PC-9 (cell line): ENCODE measurements at regions not wholly inside any gene's neighbourhood (a gene's known extent, or its start where the extent isn't known, plus 50 kb on each side); places are given as distances from the start of the nearest gene placed in this dataset.
A peak's percentile ranks its signal among the peaks of the same experiment; 100 is the strongest.

ENCODE experiments used
- BruUV-seq: library from RNA; stranded (reverse); fragments of 400-500 nt; replicated peaks from 2 replicates; lab custom pipeline; 2021; lab: Mats Ljungman, UMichigan
- CTCF ChIA-PET: fragments of 300-600 bp; sonication (Branson Sonifier 250); formaldehyde crosslinking; loops from one replicate; lab custom pipeline; 2022; ENCODE audit warnings: antibody characterized with exemption; lab: Charles Lee
- POLR2A ChIA-PET: fragments of 300-600 bp; sonication (Branson Sonifier 250); formaldehyde crosslinking; loops from one replicate; lab custom pipeline; 2022; ENCODE audit warnings: antibody characterized with exemption; ENCODE audit not compliant: unreplicated experiment; lab: Charles Lee
- DNase-seq, 2 experiments: peaks; one replicate each; pipeline versions ENCODE4 v3.0.0 to v3.0.0-alpha.2; 2015 to 2022; ENCODE audit warnings: mixed read lengths in 1 of 2
- H2AFZ ChIP-seq: fragments of 200-600 bp; sonication (generic); 2 replicates; pipeline ENCODE4 v1.8.1; 2017; ENCODE audit warnings: antibody characterized with exemption
- H3F3A ChIP-seq: fragments of 200-600 bp; sonication (generic); 2 replicates; pipeline ENCODE4 v1.8.1; 2017; ENCODE audit warnings: antibody characterized with exemption, mild to moderate bottlenecking, low read depth; ENCODE audit not compliant: insufficient read depth
- H3K27ac ChIP-seq: fragments of 200-600 bp; sonication (generic); 2 replicates; pipeline ENCODE4 v1.6.1; 2016; ENCODE audit warnings: mixed run types
- H3K27me3 ChIP-seq: fragments of 200-600 bp; sonication (generic); 2 replicates; pipeline ENCODE4 v1.6.1; 2016; ENCODE audit warnings: low read depth, mixed run types; ENCODE audit not compliant: insufficient read depth
- H3K36me3 ChIP-seq: fragments of 200-600 bp; sonication (generic); 2 replicates; pipeline ENCODE4 v1.6.1; 2016; ENCODE audit warnings: low read depth, mixed run types
- H3K4me1 ChIP-seq: fragments of 200-600 bp; sonication (generic); replicated peaks from 2 replicates; pipeline ENCODE4 v1.6.1; 2016; ENCODE audit warnings: mixed run types; ENCODE audit not compliant: insufficient read depth
- H3K4me2 ChIP-seq: fragments of 200-600 bp; sonication (generic); 2 replicates; pipeline ENCODE4 v1.6.1; 2017; ENCODE audit warnings: mixed run types
- H3K4me3 ChIP-seq: fragments of 200-600 bp; sonication (generic); 2 replicates; pipeline ENCODE4 v1.6.1; 2016; ENCODE audit warnings: mixed run types
- H3K79me2 ChIP-seq: fragments of 200-600 bp; sonication (generic); 2 replicates; pipeline ENCODE4 v1.6.1; 2017; ENCODE audit warnings: low read depth, mixed run types
- H3K9me2 ChIP-seq: fragments of 200-600 bp; sonication (generic); 2 replicates; pipeline ENCODE4 v1.8.1; 2017; ENCODE audit warnings: mild to moderate bottlenecking; ENCODE audit not compliant: insufficient read depth
- H3K9me3 ChIP-seq: fragments of 200-600 bp; sonication (generic); 2 replicates; pipeline ENCODE4 v1.8.1; 2016; ENCODE audit warnings: low read depth; ENCODE audit not compliant: insufficient read depth
- H4K20me1 ChIP-seq: fragments of 200-600 bp; sonication (generic); 2 replicates; pipeline ENCODE4 v1.8.1; 2017; ENCODE audit not compliant: insufficient read depth
- CTCF ChIP-seq: fragments of 200-600 bp; sonication (generic); conservative IDR thresholded peaks from 2 replicates; pipeline ENCODE4 v1.6.1; 2017; ENCODE audit warnings: mixed run types, antibody characterized with exemption, mild to moderate bottlenecking, moderate library complexity
- EZH2 ChIP-seq: fragments of 200-600 bp; sonication (generic); IDR thresholded peaks from 2 replicates; pipeline ENCODE4 v1.8.0; 2017; ENCODE audit warnings: antibody characterized with exemption, low read depth
- intact Hi-C: fragments of 100-400 bp; cut with micrococcal nuclease; formaldehyde crosslinking; loops from one replicate; pipeline ENCODE4 v1.10.0; 2022; ENCODE audit not compliant: unreplicated experiment

- no peak for TF ChIP-seq EZH2
- TF ChIP-seq CTCF, result no peak
- BruUV-seq, result no TSS peak
- Histone ChIP-seq H3K36me3 (no peaks in the 10 kb centered on the region), H3K79me2 (no peaks in the 10 kb centered on the region), H3F3A (peaks cover 26% of the 10 kb centered on the region), H3K27ac (peak overlapping the region; percentile 97), H3K4me1 (peaks cover 30% of the 10 kb centered on the region), H2AFZ (peak overlapping the region; percentile 12; the same call in 1 of the 2 replicates), H3K9me3 (no peaks in the 10 kb centered on the region; the same call in 1 of the 2 replicates), H3K27me3 (no peaks in the 10 kb centered on the region), H4K20me1 (no peaks in the 10 kb centered on the region), H3K4me3 (peak overlapping the region; percentile 6; the same call in 1 of the 2 replicates), H3K9me2 (no peaks in the 10 kb centered on the region), H3K4me2 (peak overlapping the region; percentile 70)
- intact Hi-C loops, result no loop called here
- CTCF ChIA-PET, result no interaction called here
- no peak for DNase-seq
- POLR2A ChIA-PET, result no interaction called here
Observed at GRCh38 chr7:68247126-68247525, 1250.5 kb downstream of the TYW1 start.

GRCh38 chr7:68247571-68247970 is 1250.9 kb downstream of the TYW1 start:
- no peak overlapping the region; the same call in 1 of the 2 replicates for H2AFZ ChIP-seq

GRCh38 chr7:68248973-68249372 is 1252.3 kb downstream of the TYW1 start:
- no TSS peak for BruUV-seq
- Histone ChIP-seq H3K9me3 (no peaks in the 10 kb centered on the region; the same call in 1 of the 2 replicates), H3K27ac (no peak overlapping the region), H3K4me3 (no peak overlapping the region), H3F3A (peaks cover 26% of the 10 kb centered on the region), H3K9me2 (no peaks in the 10 kb centered on the region), H4K20me1 (no peaks in the 10 kb centered on the region), H3K27me3 (no peaks in the 10 kb centered on the region), H3K36me3 (no peaks in the 10 kb centered on the region), H2AFZ (no peak overlapping the region), H3K79me2 (no peaks in the 10 kb centered on the region), H3K4me1 (peaks cover 30% of the 10 kb centered on the region), H3K4me2 (no peak overlapping the region)
- intact Hi-C loops, result no loop called here
- no peak for TF ChIP-seq CTCF
- no peak for TF ChIP-seq EZH2
- ChIA-PET CTCF (no interaction called here), POLR2A (no interaction called here)
- no peak for DNase-seq

More at GRCh38 chr7:68247571-68247970, 1250.9 kb downstream of the TYW1 start:
- Histone ChIP-seq H3F3A (peaks cover 26% of the 10 kb centered on the region), H3K36me3 (no peaks in the 10 kb centered on the region), H3K79me2 (no peaks in the 10 kb centered on the region), H4K20me1 (no peaks in the 10 kb centered on the region), H3K4me1 (peaks cover 30% of the 10 kb centered on the region), H3K27me3 (no peaks in the 10 kb centered on the region), H3K9me3 (no peaks in the 10 kb centered on the region; the same call in 1 of the 2 replicates), H3K4me3 (no peak overlapping the region), H3K27ac (peak overlapping the region; percentile 97), H3K4me2 (peak overlapping the region; percentile 70), H3K9me2 (no peaks in the 10 kb centered on the region)
- ChIA-PET CTCF (no interaction called here), POLR2A (no interaction called here)
- intact Hi-C loops, result no loop called here
- no TSS peak for BruUV-seq
- TF ChIP-seq CTCF (no peak), EZH2 (no peak)
- DNase-seq, result no peak
